NCI-H1417 (cell line): ENCODE measurements at regions not wholly inside any gene's neighbourhood (a gene's known extent, or its start where the extent isn't known, plus 50 kb on each side); places are given as distances from the start of the nearest gene placed in this dataset.

Experiments
- DNase-seq, 3 experiments: peaks; one replicate each; lab custom pipeline; 2025; lab: John Stamatoyannopoulos, UW

DNA sequence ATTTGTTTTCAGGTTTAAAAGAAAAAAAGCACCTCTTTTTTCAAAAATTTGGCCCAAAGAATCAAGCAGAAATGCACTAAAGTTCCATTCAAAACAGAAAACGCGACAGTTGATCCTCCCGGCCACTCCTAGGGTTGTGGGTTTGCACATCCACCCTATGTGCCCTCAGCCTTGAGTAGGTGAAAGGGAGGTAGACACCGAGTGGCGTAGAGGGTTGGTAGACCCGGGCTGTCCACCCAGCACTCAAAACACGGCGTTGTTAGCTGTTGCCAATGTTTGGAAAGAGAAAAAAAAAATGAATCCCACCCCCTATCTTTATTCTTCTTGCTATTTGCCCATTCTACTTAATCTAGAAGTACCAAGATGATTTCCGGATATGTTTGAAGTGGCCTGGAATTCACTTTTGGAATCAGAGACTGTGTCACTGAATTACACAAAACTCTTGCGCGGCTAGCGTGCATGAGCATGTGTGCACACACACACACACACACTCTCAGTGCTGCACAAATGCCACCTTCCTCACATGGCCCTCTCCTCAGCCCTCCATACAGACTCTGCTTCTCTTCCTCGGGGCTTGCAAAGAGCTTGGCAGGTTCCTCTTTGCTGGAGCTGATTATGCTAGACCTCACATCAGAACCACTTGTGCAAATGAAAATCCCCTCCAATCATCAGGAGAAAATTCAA lies 110.2 kb upstream of the HAND1 start:
- DNase-seq = no peak

DNA sequence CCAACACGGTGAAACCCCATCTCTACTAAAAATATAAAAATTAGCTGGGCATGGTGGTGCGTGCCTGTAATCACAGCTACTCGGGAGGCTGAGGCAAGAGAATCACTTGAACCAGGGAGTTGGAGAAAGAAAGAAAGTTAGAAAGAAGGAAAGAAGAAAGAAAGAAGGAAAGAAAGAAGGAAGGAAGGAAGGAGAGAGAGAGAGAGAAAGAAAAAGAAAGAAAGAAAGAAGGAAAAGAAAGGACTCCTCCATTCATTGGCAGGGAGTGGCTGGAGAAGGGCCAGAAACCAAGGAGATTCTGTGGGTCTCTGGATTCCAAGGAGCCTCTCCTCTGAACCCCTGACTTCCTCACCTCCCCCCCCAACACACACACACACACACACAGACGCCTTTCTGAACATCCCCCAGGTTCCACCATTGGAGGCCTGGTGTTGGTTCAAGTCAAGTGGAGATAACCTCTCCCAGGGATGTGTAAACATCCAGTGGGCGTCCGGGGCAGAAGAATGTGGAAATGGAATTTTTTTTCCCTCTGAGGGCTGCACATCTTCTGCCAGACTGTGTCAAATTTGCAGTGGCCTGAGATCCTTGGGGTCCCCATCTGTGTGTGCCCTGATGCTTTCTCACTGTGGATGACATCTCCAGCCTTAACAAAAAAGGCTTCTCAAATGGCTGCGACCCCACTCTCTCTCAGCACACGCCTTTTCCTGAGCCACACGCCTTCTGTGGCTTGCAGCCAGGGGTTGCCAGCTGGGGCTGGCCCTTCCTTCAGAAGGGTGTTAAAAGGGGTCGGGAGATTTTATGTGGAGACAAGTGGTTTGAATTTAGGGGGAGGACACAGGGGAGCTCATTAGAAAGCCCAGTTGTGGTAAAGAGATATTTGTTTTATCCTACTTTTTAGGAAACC lies 109.3 kb upstream of the HAND1 start:
- peak in 1 of 3 experiments; percentile 3 for DNase-seq

DNA sequence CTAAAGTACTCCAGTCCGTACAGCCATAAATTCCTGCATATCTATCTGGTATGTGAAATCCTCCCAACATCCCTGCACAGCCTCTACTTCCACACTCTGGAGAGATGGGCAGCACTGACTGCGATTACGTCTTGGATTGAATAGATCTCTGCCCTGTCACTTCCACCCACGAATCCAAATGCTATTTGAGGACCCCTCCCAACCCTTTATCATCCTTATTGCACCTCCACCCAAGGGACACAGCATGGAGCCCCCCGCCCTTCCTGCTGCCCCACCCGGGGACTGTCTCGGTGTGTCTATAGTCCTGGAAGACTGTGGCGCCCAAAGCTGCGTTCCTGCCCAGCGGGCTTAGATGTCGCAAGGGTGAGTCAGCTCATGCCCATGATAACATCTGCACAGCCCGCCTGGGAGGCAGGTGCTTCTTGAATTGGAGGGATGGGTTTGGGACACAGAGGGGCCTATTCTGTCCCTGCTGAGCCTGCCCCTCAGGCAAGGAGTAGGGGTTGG lies 105.7 kb upstream of the HAND1 start:
- DNase-seq = no peak

DNA sequence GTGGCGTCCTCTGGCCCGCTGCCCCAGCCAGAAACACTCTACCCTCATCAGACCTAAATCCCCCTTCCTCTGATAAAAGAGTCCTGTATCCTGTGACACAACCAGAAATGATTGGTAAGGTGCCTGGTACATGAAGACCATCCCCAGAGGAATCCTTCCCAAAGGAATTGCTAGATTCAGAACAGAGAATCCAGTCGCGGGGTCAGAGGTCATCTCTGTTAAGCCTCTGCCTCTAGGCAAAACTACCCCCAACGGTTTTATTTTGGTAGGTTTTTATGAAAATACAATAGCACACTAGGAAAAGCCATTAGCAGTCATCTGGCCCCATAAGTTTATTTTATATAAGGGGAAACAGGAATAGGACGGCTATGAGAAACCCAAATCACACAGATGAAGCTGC lies 102.4 kb upstream of the HAND1 start:
- no peak for DNase-seq

DNA sequence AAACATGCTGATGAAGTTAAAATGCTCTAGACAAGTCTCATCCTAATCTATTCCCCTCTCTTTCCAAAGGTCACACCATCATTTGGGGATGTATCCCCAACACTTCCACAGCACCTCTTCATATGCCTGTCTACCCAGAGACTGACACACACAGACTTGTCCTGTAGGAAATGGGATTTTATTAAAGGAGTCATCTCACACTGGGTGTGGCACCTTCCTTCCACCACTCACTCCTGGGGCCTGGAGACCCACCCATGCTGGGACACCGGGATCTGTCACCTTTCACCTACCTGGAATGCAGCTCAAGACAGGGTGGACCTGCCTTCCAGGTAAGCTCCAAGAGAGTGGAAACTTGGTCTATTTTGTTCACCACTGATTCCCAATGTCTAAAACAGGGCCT lies 99.4 kb upstream of the HAND1 start:
- no peak for DNase-seq

DNA sequence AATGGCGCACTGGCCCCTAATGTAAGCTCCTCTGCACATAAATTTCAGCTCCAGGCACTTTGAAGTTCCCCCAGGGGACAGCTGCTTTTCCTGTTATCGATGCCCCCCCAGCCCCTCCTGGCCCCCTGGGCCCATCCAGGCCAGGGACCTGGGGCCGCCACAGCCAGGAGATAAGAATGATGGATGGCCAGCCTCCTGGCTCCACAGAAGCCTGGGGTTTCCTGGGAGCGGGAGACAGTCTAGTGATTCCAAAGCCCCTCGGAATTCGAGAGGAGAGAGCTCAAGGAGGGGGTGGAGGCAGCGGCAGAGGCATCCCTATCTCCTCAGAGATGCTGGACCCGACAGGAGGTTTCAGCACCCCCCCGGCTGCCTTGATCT lies 98.4 kb upstream of the HAND1 start:
- DNase-seq = no peak

DNA sequence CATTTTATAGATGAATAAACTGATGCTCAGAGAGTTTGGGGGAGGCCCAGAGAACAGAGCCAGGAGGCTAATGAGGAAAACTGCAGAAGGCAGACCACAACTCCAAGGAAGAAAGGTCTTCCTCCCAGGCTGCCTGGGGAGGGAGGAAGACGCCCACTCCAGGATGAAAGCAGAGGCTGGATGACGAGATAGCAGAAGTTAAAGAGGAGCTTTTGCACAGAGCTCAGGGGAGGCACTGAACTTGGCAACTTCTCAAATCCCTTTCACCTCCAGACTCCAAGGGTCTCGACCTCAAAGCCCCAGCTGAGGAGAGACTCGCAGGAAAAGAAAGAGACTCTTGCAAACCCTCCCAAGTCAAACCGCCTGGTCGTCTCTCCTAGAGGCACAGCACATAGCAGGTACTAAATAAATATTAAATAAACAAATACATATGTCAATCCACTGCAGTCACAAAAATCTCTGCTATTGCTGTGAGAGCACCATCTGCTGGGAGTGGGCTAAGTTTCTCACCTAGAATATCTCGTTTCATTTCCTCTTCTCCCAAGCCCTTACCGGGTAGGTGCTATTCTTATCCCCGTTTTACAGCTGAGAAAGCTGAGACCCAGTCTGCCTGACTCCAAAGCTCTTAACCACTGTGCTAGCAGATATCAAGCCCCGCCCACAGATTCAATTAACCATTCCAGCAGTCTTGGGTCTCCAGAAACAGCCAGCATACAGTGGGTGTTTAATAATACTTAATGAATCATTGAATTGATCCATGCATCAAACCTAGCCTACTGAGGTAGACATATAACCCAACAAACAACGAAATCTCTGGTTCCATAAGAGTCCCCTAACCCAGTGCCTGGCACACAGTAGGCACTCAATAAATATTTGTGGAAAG lies 97.8 kb upstream of the HAND1 start:
- no peak for DNase-seq

DNA sequence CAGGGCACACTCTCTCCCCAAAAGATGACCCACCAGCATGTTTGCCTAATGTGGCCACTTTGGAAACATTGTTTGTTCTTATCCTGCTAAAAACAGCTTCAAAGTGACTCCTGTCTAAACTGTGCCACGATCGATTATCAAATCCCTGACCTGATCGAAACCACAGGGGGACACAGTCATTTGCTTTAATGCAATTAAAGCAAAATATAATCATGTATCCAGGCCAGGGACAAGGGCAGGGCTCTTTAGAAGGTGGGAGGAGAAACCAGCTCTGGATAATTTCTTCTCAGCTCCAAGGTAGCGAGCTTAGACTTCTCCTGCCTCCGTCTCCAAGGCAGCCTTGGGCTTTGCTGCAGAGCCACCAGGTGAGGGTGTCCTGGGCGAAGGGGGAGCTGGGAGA lies 95.0 kb upstream of the HAND1 start:
- DNase-seq = no peak

DNA sequence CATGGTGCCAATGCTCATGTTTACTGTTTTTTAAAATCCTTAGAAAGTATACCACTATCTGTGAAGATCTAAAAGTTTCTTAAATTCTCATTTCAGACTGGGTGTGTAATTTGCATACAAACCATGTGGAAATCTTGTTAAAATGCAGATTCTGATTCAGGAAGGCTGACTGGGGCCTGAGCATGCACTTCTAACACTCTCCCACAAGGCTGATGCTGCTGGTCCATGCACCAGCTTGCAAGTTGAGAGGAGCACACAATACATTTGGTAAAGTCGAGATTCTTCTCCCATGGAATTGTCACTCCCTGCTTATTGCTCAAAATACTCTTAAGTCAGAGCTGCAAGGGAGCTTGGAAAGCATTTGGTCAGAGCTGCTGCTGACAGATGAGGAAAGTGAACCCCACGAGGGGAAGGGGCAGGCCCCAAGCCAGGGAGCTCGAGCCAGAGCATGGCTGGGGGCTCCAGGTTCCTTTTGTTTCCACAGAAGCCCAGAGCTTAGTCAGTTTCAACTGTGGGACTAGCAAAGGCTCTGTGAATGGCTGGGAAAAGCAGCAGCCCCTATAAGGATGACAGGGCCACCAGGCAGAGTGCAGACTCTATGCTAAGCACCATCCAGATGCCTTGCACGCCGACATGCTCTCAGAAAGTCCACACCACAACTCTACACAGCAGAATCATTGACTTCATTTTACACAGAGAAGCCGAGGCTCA lies 93.5 kb upstream of the HAND1 start:
- no peak for DNase-seq

DNA sequence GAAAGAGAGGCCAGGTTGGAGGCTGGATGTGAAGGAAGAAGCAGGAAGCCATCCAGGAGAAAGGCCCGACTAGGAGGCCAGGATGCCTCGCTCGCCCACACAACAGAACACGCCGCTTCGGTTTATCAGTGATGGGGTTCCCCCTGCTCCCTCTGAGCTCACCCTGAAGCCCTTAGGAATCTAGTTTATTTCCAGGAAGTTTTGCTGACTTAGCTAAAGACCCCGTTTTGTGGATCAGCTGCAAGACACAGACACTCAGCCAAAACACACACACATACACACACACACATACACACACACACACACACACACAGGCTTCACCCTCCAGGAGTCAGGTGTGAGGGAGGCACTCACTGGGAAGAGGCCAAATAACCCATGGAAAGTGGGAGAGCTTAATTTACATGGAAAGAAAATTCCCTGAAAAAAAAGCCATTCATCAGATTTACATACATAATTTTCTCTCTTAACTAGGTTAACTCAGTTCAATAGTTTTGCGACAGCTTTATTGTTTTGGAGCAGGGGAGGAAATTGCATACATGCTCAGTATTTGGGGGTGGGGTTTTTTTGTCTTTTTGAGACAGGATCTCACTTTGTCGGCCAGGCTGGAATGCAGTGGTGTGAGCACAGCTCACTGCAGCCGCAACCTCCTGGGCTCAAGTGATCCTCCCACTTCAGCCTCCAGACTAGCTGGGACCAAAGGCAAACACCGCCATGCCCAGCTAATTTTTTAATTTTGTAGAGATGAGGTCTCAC lies 92.7 kb upstream of the HAND1 start:
- no peak for DNase-seq

DNA sequence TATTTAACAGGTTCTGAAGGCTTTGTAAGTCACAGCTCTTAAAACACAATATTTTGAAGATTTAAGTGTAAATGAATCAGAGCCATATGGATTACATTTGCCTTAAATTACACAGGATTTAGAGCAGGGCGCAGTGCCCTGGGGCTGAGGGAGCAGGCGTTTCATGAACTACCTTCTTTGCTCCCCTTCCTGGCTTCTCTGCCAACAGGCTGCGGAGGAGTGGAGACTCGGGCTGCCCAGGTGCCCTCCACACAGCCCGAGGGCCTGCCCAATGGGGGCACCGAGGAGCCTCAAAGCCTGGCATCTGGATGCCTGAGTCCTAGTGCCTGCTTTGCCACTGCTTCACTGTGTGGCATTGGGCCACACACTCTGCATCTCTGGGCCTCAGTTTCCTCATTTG lies 90.6 kb upstream of the HAND1 start:
- no peak for DNase-seq

DNA sequence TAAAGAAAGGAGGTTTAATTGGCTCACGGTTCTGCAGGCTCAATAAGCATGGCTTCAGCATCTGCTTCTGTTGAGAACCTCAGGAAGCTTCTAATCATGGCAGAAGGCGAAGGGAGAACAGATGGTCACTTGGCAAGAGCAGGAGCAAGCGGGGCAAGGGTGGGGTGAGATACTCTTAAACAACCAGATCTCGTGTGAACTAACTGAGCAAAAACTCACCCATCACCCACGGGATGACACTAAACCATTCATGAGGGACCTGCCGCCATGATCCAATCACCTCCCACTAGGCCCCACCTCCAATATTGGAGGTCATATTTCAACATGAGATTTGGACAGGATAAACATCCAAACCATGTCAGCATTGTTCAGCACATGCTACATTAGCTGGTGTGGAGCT lies 89.1 kb upstream of the HAND1 start:
- DNase-seq = no peak

DNA sequence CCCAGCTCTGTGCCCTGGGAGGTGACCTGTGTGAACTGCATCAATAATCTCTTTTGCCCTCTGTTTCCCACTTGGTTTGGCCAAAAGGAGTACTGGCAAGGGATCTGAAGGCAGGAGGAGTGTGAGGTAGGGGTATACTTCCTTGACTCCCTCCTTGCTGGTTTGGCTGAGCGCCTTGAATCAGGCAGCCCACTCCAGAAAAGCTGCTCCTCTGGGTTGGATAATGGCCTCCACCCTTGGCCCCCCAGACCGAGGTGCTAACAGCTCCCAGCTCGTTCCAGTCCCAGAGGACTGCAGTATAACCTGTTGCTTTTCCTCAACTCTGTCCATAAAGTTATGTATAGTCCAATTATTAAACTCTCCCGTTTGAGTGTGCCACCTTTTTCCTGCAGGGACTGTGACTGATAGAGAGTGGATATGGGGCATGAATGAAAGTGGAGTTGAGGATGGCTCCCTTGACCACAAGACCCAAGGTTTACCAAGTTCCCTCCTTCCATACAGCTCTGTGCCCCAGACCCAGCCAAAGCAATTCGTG lies 88.2 kb upstream of the HAND1 start:
- DNase-seq = no peak

DNA sequence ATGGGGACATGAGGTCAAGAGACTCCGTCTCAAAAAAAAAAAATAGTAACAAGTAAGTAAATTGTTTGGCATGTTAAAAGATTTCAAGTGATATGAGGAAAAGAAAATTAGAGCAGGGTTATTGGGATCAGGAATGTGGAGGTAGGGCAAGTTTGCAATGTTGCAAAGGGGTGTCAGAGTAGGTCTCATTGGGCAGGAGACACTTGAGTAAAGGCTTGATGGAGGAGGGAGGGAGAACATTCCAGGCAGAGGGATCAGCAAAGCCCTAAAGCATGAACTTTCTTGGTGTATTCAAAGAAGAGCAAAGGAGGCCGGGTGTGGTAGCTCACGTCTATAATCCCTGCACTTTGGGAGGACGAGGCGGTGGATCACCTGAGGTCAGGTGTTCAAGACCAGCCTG lies 87.1 kb upstream of the HAND1 start:
- no peak for DNase-seq

DNA sequence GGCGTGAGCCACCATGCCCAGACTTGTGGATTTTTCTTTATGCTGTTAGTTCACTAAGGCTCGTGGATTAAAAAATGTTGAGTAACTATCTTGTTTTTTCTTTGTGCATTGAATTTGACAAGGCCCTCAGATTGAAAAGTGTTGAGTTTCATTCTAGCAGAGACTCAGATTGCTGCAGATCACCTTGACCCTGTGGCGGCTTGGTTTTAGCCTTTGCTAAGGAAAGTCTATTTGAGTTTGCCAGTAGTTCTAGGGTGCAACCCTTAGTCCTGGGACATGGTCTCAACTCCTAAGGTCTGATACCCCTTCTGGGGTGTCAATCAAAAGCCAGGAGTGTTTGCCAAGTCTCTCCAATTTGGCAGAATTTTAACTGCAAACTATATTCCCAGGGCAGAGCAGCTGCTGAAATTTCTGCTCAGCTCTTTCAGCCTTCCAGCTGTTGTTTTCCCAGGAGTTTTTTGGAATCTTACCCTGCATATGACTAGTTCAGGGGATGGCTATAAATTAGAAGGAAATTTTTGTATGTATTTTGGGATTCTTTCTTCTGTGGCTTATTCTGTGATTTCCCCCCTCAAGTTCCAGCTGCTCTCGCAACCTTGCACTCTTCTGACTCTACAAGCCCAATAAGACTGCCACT lies 84.3 kb upstream of the HAND1 start:
- DNase-seq = no peak

DNA sequence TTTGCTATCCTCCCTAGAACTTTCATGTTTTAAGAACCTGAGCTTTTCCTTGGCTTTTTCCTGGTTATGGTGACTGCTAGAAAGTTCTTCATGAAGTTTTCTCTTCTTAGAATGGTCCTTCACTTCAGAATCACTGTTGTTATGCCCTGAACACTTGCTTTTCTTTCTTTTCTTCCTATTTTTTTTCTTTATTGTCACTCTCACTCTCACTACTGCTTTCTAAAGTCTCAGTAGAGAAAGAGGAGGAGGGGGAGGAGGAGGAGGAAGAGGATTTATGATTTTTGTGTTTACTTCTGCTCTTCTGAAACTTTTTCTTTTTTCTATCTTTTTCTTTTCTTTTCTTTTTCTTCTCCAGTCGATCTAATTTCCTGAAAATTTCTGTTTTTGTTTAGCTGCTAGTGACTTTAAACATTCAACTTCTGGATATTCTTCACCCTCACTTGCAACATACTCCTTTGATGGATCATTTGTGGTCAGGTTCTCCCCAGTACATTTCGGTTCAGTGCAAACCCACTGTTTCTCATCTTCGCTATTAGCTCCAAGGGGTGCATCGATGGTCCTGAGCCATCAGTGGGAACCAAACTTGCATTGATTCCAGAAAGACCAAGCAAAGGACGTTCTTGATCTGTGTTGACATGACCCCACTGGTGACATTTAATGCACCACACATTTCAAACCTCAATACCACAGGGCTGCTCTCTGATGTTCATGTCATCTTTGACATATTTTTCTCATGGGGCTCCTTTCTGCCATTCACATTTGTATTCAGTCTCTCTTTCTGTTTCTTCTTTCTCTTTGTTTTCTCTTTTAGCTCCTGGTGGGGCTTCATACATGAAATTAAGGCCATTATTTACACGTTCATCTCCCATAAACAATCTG lies 81.6 kb upstream of the HAND1 start:
- DNase-seq = no peak

DNA sequence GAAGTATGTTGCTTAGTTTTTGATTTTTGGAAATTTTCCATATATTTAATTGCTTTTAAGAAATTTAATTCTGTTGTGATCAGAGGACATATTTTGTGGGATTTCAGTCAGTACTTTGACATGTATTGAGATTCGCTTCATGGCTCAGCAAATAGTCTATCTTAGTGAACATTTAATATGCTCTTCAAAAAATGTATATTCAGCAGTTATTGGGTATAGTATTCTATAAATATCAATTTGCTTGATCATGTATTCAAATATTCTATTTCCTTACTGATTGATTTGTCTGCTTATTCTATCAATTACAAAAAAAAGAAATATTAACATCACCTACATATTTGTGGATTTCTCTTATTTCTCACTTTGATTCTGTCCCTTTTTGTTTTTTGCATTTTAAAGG lies 79.5 kb upstream of the HAND1 start:
- no peak for DNase-seq

DNA sequence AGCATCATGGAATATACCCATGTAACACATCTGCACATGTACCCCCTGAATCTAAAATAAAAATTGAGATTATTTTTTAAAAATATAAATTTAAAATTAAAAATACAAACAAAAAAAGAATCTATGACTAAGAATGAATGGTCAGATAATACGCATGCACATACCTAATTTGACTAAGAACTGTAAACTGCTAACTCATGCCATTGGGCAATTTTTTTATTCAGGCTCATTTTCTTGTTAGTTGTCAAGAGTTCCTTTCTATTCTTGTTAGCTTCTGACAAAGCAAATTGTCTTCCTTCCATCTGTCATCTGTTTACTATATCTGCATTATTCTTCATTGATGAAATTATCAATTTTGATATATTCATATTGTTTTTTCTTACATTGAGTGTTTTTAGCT lies 69.5 kb upstream of the HAND1 start:
- no peak for DNase-seq

DNA sequence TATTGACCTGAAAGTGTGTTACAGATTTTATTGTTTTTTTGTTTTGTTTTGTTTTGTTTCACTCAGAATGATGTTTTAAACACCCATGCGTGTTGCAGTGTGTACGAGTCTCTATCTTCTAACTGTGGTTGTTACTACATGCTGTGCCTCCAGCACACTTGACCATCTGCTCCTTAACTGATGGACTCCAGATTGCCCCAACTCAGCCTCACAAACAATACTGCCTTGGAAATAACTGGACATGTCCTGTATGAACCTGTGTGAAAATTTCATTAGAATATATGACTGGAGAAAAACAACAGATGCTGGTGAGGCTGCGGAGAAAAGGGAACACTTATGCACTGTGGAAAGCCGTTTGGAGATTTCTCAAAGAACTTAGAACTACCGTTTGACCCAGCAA lies 68.7 kb upstream of the HAND1 start:
- DNase-seq = no peak
